ENCODE measurements at regions not wholly inside any gene's neighbourhood (a gene's known extent, or its start where the extent isn't known, plus 50 kb on each side); places are given as distances from the start of the nearest gene placed in this dataset.

GRCh38 chr7:66535414-66536329 lies 93.0 kb upstream of the KCTD7 start:
- no peak for ATAC-seq (ENCODE audit: low read depth in 2 of 2)
- Mint-ChIP-seq H3K4me1 (peaks cover 0 to 3% (median 0%) of the 10 kb centered on the region in 4 donors), H3K27me3 (no peaks in the 10 kb centered on the region), H3K4me3 (no peak overlapping the region), H3K9me3 (peaks cover 0 to 1% (median 0%) of the 10 kb centered on the region in 7 donors), H3K27ac (peak overlapping the region in 1 of 3 donors; percentile 11), H3K36me3 (peaks cover 4% of the 10 kb centered on the region)
- no peaks in the 10 kb centered on the region for H3K4me1 ChIP-seq (ENCODE audit: control insufficient read depth, insufficient read depth, low read length, poor library complexity, severe bottlenecking)
- H3K27me3 ChIP-seq (ENCODE audit: control insufficient read depth, insufficient read depth, low read length), result no peaks in the 10 kb centered on the region
- DNase-seq, result no peak
- H3K9me3 ChIP-seq (ENCODE audit: control insufficient read depth in 2 of 2, low read length in 2 of 2), result no peaks in the 10 kb centered on the region
- no peaks in the 10 kb centered on the region for H3K36me3 ChIP-seq (ENCODE audit: control insufficient read depth, insufficient read depth, low read length)
- H3K27ac ChIP-seq (ENCODE audit: insufficient read depth, low read length, poor library complexity, severe bottlenecking), result no peak overlapping the region
- H3K4me3 ChIP-seq (ENCODE audit: low read depth, low read length), result no peak overlapping the region

DNA sequence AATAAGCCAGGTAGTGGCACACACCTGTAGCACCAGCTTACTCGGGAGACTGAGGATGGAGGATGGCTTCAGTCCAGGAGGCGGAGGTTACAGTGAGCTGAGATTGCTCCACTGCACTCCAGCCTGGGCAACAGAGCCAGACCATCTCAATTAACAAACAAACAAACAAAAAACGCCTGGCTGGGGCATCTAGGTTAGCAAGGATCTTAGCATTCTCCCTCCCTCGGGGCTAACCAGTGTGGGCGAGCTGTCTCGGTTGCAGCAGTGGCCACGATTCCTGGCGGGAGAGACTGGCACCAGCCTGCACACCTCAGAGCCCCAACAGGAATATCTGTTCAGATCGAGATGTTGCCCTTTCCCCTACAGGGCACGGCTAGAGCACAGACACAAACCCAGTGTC lies 91.3 kb upstream of the KCTD7 start:
- Histone ChIP-seq H3K4me3 (ENCODE audit: low read depth, low read length) (no peak overlapping the region), H3K9me3 (ENCODE audit: control insufficient read depth in 2 of 2, low read length in 2 of 2) (no peaks in the 10 kb centered on the region), H3K27ac (ENCODE audit: insufficient read depth, low read length, poor library complexity, severe bottlenecking) (no peak overlapping the region), H3K36me3 (ENCODE audit: control insufficient read depth, insufficient read depth, low read length) (no peaks in the 10 kb centered on the region), H3K4me1 (ENCODE audit: control insufficient read depth, insufficient read depth, low read length, poor library complexity, severe bottlenecking) (no peaks in the 10 kb centered on the region), H3K27me3 (ENCODE audit: control insufficient read depth, insufficient read depth, low read length) (no peaks in the 10 kb centered on the region)
- H3K36me3 Mint-ChIP-seq, result peaks cover 9% of the 10 kb centered on the region
- H3K4me3 Mint-ChIP-seq, result no peak overlapping the region
- H3K4me1 Mint-ChIP-seq, result peaks cover 0 to 3% (median 0%) of the 10 kb centered on the region in 4 donors
- H3K27ac Mint-ChIP-seq, result no peak overlapping the region
- H3K27me3 Mint-ChIP-seq, result no peaks in the 10 kb centered on the region
- peaks cover 0 to 1% (median 0%) of the 10 kb centered on the region in 7 donors for H3K9me3 Mint-ChIP-seq
- ATAC-seq (ENCODE audit: low read depth in 2 of 2) (no peak), DNase-seq (no peak)

DNA sequence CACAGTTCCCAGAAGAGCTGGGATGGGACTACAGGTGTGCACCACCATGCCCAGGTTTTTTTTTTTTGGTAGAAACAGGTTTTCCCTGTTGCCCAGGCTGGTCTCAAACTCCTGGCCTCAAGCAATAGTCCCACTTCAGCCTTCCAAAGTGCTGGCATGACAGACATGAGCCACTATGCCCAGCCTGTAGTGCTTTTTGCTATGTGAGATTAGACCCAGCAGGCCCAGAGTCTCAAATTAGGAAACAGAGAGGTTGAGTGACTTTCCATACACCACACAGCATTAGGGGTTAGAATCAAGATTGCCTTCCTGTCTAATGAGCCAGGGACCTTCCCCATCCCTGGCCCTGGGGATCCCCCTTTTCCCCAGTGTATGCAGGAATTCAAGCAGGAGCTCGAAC lies 90.8 kb upstream of the KCTD7 start:
- H3K9me3 ChIP-seq (ENCODE audit: control insufficient read depth in 2 of 2, low read length in 2 of 2), result no peaks in the 10 kb centered on the region
- DNase-seq (no peak), ATAC-seq (ENCODE audit: low read depth in 2 of 2) (no peak)
- no peaks in the 10 kb centered on the region for H3K36me3 ChIP-seq (ENCODE audit: control insufficient read depth, insufficient read depth, low read length)
- Mint-ChIP-seq H3K27me3 (no peaks in the 10 kb centered on the region), H3K4me1 (peaks cover 0 to 3% (median 0%) of the 10 kb centered on the region in 4 donors), H3K4me3 (no peak overlapping the region), H3K36me3 (peaks cover 5% of the 10 kb centered on the region), H3K27ac (no peak overlapping the region), H3K9me3 (no peaks in the 10 kb centered on the region)
- H3K4me3 ChIP-seq (ENCODE audit: low read depth, low read length), result no peak overlapping the region
- no peak overlapping the region for H3K27ac ChIP-seq (ENCODE audit: insufficient read depth, low read length, poor library complexity, severe bottlenecking)
- no peaks in the 10 kb centered on the region for H3K4me1 ChIP-seq (ENCODE audit: control insufficient read depth, insufficient read depth, low read length, poor library complexity, severe bottlenecking)
- H3K27me3 ChIP-seq (ENCODE audit: control insufficient read depth, insufficient read depth, low read length), result no peaks in the 10 kb centered on the region

DNA sequence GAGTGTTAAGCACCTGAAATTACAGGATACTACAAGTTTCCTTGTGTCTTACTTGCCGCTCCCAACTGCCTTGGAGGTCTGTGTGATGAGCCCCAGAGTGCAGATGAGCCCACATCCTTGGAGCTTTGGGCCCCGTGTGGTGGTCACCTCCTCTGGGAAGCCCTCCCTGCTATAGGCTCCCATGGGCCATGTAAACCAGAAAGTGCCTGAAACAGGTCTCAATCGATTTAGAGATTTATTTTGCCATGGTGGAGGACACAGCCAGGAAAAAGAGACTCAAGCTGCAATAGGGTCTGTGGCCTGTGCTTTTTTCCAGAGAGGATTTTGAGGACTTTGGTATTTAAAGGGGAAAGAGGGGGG lies 89.4 kb upstream of the KCTD7 start:
- Histone ChIP-seq H3K36me3 (ENCODE audit: control insufficient read depth, insufficient read depth, low read length) (peaks cover 4% of the 10 kb centered on the region), H3K4me1 (ENCODE audit: control insufficient read depth, insufficient read depth, low read length, poor library complexity, severe bottlenecking) (no peaks in the 10 kb centered on the region), H3K27me3 (ENCODE audit: control insufficient read depth, insufficient read depth, low read length) (no peaks in the 10 kb centered on the region), H3K9me3 (ENCODE audit: control insufficient read depth in 2 of 2, low read length in 2 of 2) (no peaks in the 10 kb centered on the region), H3K4me3 (ENCODE audit: low read depth, low read length) (no peak overlapping the region), H3K27ac (ENCODE audit: insufficient read depth, low read length, poor library complexity, severe bottlenecking) (no peak overlapping the region)
- ATAC-seq (ENCODE audit: low read depth in 2 of 2) (no peak), DNase-seq (no peak)
- no peaks in the 10 kb centered on the region for H3K27me3 Mint-ChIP-seq
- peaks cover 0 to 3% (median 0%) of the 10 kb centered on the region in 4 donors for H3K4me1 Mint-ChIP-seq
- H3K36me3 Mint-ChIP-seq, result peaks cover 5% of the 10 kb centered on the region
- H3K27ac Mint-ChIP-seq, result peak overlapping the region in 1 of 3 donors; percentile 60
- no peaks in the 10 kb centered on the region for H3K9me3 Mint-ChIP-seq
- no peak overlapping the region for H3K4me3 Mint-ChIP-seq

GRCh38 chr7:66539902-66540375 lies 88.7 kb upstream of the KCTD7 start:
- ATAC-seq (ENCODE audit: low read depth in 2 of 2) (no peak), DNase-seq (no peak)
- Mint-ChIP-seq H3K4me3 (no peak overlapping the region), H3K9me3 (no peaks in the 10 kb centered on the region), H3K27me3 (no peaks in the 10 kb centered on the region), H3K27ac (no peak overlapping the region), H3K36me3 (peaks cover 5% of the 10 kb centered on the region), H3K4me1 (peaks cover 0 to 3% (median 0%) of the 10 kb centered on the region in 4 donors)
- Histone ChIP-seq H3K4me3 (ENCODE audit: low read depth, low read length) (no peak overlapping the region), H3K4me1 (ENCODE audit: control insufficient read depth, insufficient read depth, low read length, poor library complexity, severe bottlenecking) (no peaks in the 10 kb centered on the region), H3K27me3 (ENCODE audit: control insufficient read depth, insufficient read depth, low read length) (no peaks in the 10 kb centered on the region), H3K36me3 (ENCODE audit: control insufficient read depth, insufficient read depth, low read length) (peaks cover 9% of the 10 kb centered on the region), H3K9me3 (ENCODE audit: control insufficient read depth in 2 of 2, low read length in 2 of 2) (no peaks in the 10 kb centered on the region), H3K27ac (ENCODE audit: insufficient read depth, low read length, poor library complexity, severe bottlenecking) (no peak overlapping the region)

GRCh38 chr7:66542049-66542448 lies 86.6 kb upstream of the KCTD7 start:
- ATAC-seq (ENCODE audit: low read depth in 2 of 2) (no peak), DNase-seq (no peak)
- Histone ChIP-seq H3K27me3 (ENCODE audit: control insufficient read depth, insufficient read depth, low read length) (no peaks in the 10 kb centered on the region), H3K4me3 (ENCODE audit: low read depth, low read length) (no peak overlapping the region), H3K9me3 (ENCODE audit: control insufficient read depth in 2 of 2, low read length in 2 of 2) (no peaks in the 10 kb centered on the region), H3K4me1 (ENCODE audit: control insufficient read depth, insufficient read depth, low read length, poor library complexity, severe bottlenecking) (no peaks in the 10 kb centered on the region), H3K27ac (ENCODE audit: insufficient read depth, low read length, poor library complexity, severe bottlenecking) (no peak overlapping the region), H3K36me3 (ENCODE audit: control insufficient read depth, insufficient read depth, low read length) (peaks cover 10% of the 10 kb centered on the region)
- no peak overlapping the region for H3K27ac Mint-ChIP-seq
- no peaks in the 10 kb centered on the region for H3K27me3 Mint-ChIP-seq
- no peaks in the 10 kb centered on the region for H3K9me3 Mint-ChIP-seq
- peaks cover 5% of the 10 kb centered on the region for H3K36me3 Mint-ChIP-seq
- H3K4me3 Mint-ChIP-seq, result no peak overlapping the region
- H3K4me1 Mint-ChIP-seq, result peaks cover 0 to 3% (median 0%) of the 10 kb centered on the region in 4 donors

DNA sequence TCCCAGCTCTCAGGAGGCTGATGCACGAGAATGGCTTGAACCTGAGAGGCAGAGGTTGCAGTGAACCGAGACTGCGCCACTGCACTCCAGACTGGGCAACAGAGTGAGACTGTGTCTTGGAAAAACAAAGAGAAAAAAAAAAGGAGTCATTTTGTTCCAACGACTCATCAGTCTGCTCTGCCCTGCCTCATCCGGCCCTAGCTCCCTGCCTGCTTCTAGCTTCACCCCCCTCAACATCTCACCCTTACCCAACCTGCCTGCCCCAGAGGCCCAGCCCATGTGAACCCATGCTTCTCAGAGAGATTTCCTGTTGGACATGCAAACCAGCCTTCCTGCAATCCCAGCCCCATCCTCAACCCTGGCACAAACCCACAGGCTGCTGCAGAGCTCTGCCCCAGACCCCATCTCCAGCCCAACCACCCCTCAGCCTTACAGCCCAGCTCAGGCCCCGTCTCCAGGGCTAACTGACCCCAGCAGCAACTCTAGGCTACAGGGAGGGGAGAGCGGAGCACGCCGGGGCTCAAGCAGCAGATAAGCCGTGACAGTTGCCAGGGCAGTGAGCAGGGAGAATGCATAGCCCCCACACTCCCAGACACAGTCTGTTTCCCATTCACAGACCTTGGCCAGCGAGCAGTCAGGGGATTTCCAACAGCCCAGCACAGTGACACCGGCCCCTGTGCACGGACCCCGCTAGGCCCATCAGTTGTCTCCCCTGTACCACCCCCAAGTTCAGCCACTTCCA lies 86.0 kb upstream of the KCTD7 start:
- no peaks in the 10 kb centered on the region for H3K9me3 ChIP-seq (ENCODE audit: control insufficient read depth in 2 of 2, low read length in 2 of 2)
- H3K4me1 Mint-ChIP-seq, result peaks cover 0 to 3% (median 0%) of the 10 kb centered on the region in 4 donors
- peak overlapping the region in 2 of 3 donors; percentile 66 to 83 for H3K27ac Mint-ChIP-seq
- no peaks in the 10 kb centered on the region for H3K27me3 Mint-ChIP-seq
- H3K36me3 ChIP-seq (ENCODE audit: control insufficient read depth, insufficient read depth, low read length), result peaks cover 10% of the 10 kb centered on the region
- no peaks in the 10 kb centered on the region for H3K4me1 ChIP-seq (ENCODE audit: control insufficient read depth, insufficient read depth, low read length, poor library complexity, severe bottlenecking)
- no peaks in the 10 kb centered on the region for H3K9me3 Mint-ChIP-seq
- DNase-seq (peak in 1 of 3 donors; percentile 3), ATAC-seq (ENCODE audit: low read depth in 2 of 2) (no peak)
- no peak overlapping the region for H3K27ac ChIP-seq (ENCODE audit: insufficient read depth, low read length, poor library complexity, severe bottlenecking)
- no peak overlapping the region for H3K4me3 Mint-ChIP-seq
- no peaks in the 10 kb centered on the region for H3K27me3 ChIP-seq (ENCODE audit: control insufficient read depth, insufficient read depth, low read length)
- H3K36me3 Mint-ChIP-seq, result peaks cover 5% of the 10 kb centered on the region
- H3K4me3 ChIP-seq (ENCODE audit: low read depth, low read length), result no peak overlapping the region

Data from CD4-positive, CD25-positive, alpha-beta regulatory T cell (primary cell).